SU-DHL-6 (cell line): ENCODE measurements at regions not wholly inside any gene's neighbourhood (a gene's known extent, or its start where the extent isn't known, plus 50 kb on each side); places are given as distances from the start of the nearest gene placed in this dataset.

ENCODE experiments used
- H2AFZ ChIP-seq: fragments of 200-600 bp; sonication (generic); 2 replicates; pipeline ENCODE4 v1.6.1; 2014; ENCODE audit warnings: low read depth, mild to moderate bottlenecking, moderate library complexity, mixed read lengths, antibody characterized with exemption, low read length; ENCODE audit not compliant: severe bottlenecking
- H3F3A ChIP-seq: fragments of 200-600 bp; shearing (Covaris generic); 2 replicates; pipeline ENCODE4 v1.6.0; 2016; ENCODE audit warnings: antibody characterized with exemption, mild to moderate bottlenecking; ENCODE audit not compliant: insufficient read depth
- H3K27ac ChIP-seq: fragments of 200-600 bp; sonication (generic); 2 replicates; pipeline ENCODE4 v1.5.1; 2016; ENCODE audit warnings: low read depth, mild to moderate bottlenecking, low read length, moderate library complexity, mixed read lengths
- H3K27me3 ChIP-seq: fragments of 200-600 bp; sonication (generic), shearing (Covaris generic); 2 replicates; pipeline ENCODE4 v1.6.0; 2014; ENCODE audit warnings: mild to moderate bottlenecking, low read length
- H3K36me3 ChIP-seq: fragments of 200-600 bp; sonication (generic); 2 replicates; pipeline ENCODE4 v1.6.1; 2014; ENCODE audit warnings: mild to moderate bottlenecking, low read length, mixed read lengths
- H3K4me2 ChIP-seq: fragments of 300-600, 200-600 bp; shearing (Covaris generic), sonication (generic); 2 replicates; pipeline ENCODE4 v1.6.0; 2014; ENCODE audit warnings: low read length, low read depth, mild to moderate bottlenecking; ENCODE audit not compliant: poor library complexity, severe bottlenecking
- H3K4me3 ChIP-seq: fragments of 200-600 bp; sonication (generic); 2 replicates; pipeline ENCODE4 v1.5.1; 2014; ENCODE audit warnings: antibody characterized with exemption, low read length, mild to moderate bottlenecking, mixed read lengths; ENCODE audit not compliant: insufficient read depth, poor library complexity, severe bottlenecking
- H3K79me2 ChIP-seq: fragments of 200-600 bp; sonication (generic); 2 replicates; pipeline ENCODE4 v1.6.1; 2014; ENCODE audit warnings: mild to moderate bottlenecking, low read length, moderate library complexity; ENCODE audit not compliant: insufficient read depth
- H3K9ac ChIP-seq: fragments of 200-600 bp; sonication (generic); 2 replicates; pipeline ENCODE4 v1.7.0; 2014; ENCODE audit warnings: mild to moderate bottlenecking, low read length
- H3K9me2 ChIP-seq: fragments of 200-600 bp; sonication (generic); replicated peaks from 2 replicates; pipeline ENCODE4 v1.6.1; 2014; ENCODE audit warnings: low read length; ENCODE audit not compliant: insufficient read depth
- H3K9me3 ChIP-seq: fragments of 200-600 bp; sonication (generic); 2 replicates; pipeline ENCODE4 v1.6.1; 2014; ENCODE audit warnings: low read length, mixed read lengths; ENCODE audit not compliant: insufficient read depth
- H4K20me1 ChIP-seq: fragments of 200-600 bp; sonication (generic); 2 replicates; pipeline ENCODE4 v1.6.1; 2014; ENCODE audit warnings: low read depth, mild to moderate bottlenecking, antibody characterized with exemption, low read length, moderate library complexity, mixed read lengths
- CTCF ChIP-seq: fragments of 200-600 bp; sonication (generic); IDR thresholded peaks from one replicate; pipeline ENCODE4 v1.5.1; 2017; ENCODE audit warnings: antibody characterized with exemption, mild to moderate bottlenecking, low read length, moderate library complexity; ENCODE audit not compliant: insufficient read depth, poor library complexity, severe bottlenecking
- EZH2phosphoT487 ChIP-seq: fragments of 200-600 bp; sonication (generic), shearing (Covaris generic); conservative IDR thresholded peaks from 2 replicates; pipeline ENCODE4 v1.6.1; 2018; ENCODE audit warnings: mild to moderate bottlenecking, antibody characterized with exemption, low read length, moderate library complexity, mixed read lengths

DNA sequence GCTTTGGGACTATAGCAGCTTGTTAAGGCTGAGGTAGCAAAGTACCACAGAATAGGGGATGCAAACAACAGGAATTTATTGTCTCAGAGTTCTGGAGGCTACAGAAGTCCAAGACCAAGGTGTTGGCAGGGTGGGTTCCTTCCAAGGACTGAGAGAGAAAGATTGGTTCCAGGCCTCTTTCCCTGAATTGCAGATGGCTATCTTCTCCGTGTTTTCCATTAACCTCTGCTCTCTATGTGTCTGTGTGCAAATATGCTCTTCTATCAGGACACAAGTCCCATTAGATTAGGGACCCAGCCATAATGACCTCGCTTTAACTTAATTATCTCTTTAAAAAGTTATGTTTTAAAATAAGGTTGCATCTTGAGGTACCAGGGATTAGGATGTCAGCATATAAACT, 1732.9 kb upstream of the SLC10A2 start:
- no peak for TF ChIP-seq EZH2phosphoT487
- no peak for TF ChIP-seq CTCF
- no peak overlapping the region for H2AFZ ChIP-seq
- no peak overlapping the region for H3K27ac ChIP-seq

DNA sequence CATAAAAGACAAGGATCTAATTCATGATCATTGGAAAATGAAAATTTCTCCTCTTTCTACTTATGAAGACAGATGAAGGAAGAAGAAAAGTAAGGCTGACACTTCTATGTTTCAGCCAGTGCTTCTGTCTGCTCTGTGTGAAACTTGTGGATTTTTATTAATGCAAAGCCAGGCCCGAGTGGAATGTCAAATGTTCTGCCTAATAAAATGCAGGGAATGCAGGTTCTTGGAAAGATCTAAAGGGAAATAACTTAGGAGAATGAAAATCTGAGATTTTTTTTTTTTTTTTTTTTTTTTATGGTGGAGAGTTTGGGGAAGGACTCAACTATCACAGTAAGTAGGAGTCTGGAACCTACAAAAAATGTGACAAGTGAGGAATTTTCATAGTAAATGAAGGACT, 1732.3 kb upstream of the SLC10A2 start:
- no peaks in the 10 kb centered on the region for H3K9me2 ChIP-seq

More for the DNA sequence above, 1732.9 kb upstream of the SLC10A2 start:
- Histone ChIP-seq H3K9me3 (no peaks in the 10 kb centered on the region), H3K36me3 (no peaks in the 10 kb centered on the region), H3K4me2 (no peak overlapping the region), H3K4me3 (no peak overlapping the region), H3K79me2 (no peaks in the 10 kb centered on the region), H3F3A (no peaks in the 10 kb centered on the region), H3K27me3 (no peaks in the 10 kb centered on the region), H3K9ac (no peak overlapping the region), H4K20me1 (no peaks in the 10 kb centered on the region), H3K9me2 (no peaks in the 10 kb centered on the region)

GRCh38 chr13:104796581-104796980, 1730.4 kb upstream of the SLC10A2 start:
- Histone ChIP-seq H3K9me2 (no peaks in the 10 kb centered on the region), H4K20me1 (no peaks in the 10 kb centered on the region), H3K79me2 (no peaks in the 10 kb centered on the region), H3K4me3 (no peak overlapping the region), H3K27me3 (no peaks in the 10 kb centered on the region), H3K9me3 (no peaks in the 10 kb centered on the region), H3F3A (no peaks in the 10 kb centered on the region), H3K36me3 (no peaks in the 10 kb centered on the region), H3K4me2 (no peak overlapping the region), H2AFZ (no peak overlapping the region), H3K9ac (no peak overlapping the region), H3K27ac (no peak overlapping the region)
- TF ChIP-seq EZH2phosphoT487 (no peak), CTCF (no peak)

More for the DNA sequence above, 1732.3 kb upstream of the SLC10A2 start:
- Histone ChIP-seq H3K79me2 (no peaks in the 10 kb centered on the region), H3K4me2 (no peak overlapping the region), H4K20me1 (no peaks in the 10 kb centered on the region), H3K27me3 (no peaks in the 10 kb centered on the region), H3K36me3 (no peaks in the 10 kb centered on the region), H3K27ac (no peak overlapping the region), H3K4me3 (no peak overlapping the region), H3K9ac (no peak overlapping the region), H2AFZ (no peak overlapping the region), H3K9me3 (no peaks in the 10 kb centered on the region), H3F3A (no peaks in the 10 kb centered on the region)
- TF ChIP-seq EZH2phosphoT487 (no peak), CTCF (no peak)
